ENCODE measurements at regions not wholly inside any gene's neighbourhood (a gene's known extent, or its start where the extent isn't known, plus 50 kb on each side); places are given as distances from the start of the nearest gene placed in this dataset.

GRCh38 chr18:10166164-10166807 lies 252.5 kb downstream of the VAPA start:
- TF ChIP-seq POLR2A (IDR thresholded peaks at IDR 0.05; ENCODE audit: low read length) (no peak), GATA1 (IDR thresholded peaks at IDR 0.05; ENCODE audit: low read depth, low read length) (no peak)

Measured in erythroblast (primary cell).